Limb (tissue), 2 donors: ENCODE measurements at regions not wholly inside any gene's neighbourhood (a gene's known extent, or its start where the extent isn't known, plus 50 kb on each side); places are given as distances from the start of the nearest gene placed in this dataset.
A peak's percentile ranks its signal among the peaks of the same experiment; 100 is the strongest.
"Not testable (repeated sequence)": the region's sequence is repeated elsewhere in the genome, so short reads cannot be mapped to it uniquely, and the experiment has no call there.

Source experiments
- DNase-seq, 2 donors: peaks; one replicate each; pipeline ENCODE4 v3.0.0-alpha.2; 2016; ENCODE audit errors: extremely low spot score in 2 of 2

- DNase-seq = no peak
Observed at GRCh38 chr4:33711826-33712225, 2532.5 kb downstream of the ARAP2 start.

- DNase-seq = no peak
Observed at GRCh38 chr4:33714971-33715370, 2529.3 kb downstream of the ARAP2 start.

- DNase-seq = no peak
Observed at GRCh38 chr4:33715841-33716395, 2528.4 kb downstream of the ARAP2 start.

GRCh38 chr4:33722254-33722653, 2522.1 kb downstream of the ARAP2 start:
- DNase-seq = no peak

- peak in 1 of 2 donors; percentile 6 for DNase-seq
Observed at GRCh38 chr4:33722800-33723516, 2521.4 kb downstream of the ARAP2 start.

GRCh38 chr4:33724685-33725084, 2519.6 kb downstream of the ARAP2 start:
- DNase-seq = no peak

GRCh38 chr4:33725861-33726260, 2518.5 kb downstream of the ARAP2 start:
- DNase-seq = no peak

GRCh38 chr4:33737726-33738125, 2506.6 kb downstream of the ARAP2 start:
- DNase-seq = no peak

GRCh38 chr4:33739884-33740632, 2504.3 kb downstream of the ARAP2 start:
- DNase-seq = no peak

GRCh38 chr4:33740871-33741270, 2503.4 kb downstream of the ARAP2 start:
- DNase-seq = not testable (repeated sequence)

GRCh38 chr4:33746979-33747378, 2497.3 kb downstream of the ARAP2 start:
- no peak for DNase-seq

GRCh38 chr4:33751050-33751449, 2493.3 kb downstream of the ARAP2 start:
- no peak for DNase-seq

GRCh38 chr4:33772582-33772981, 2471.7 kb downstream of the ARAP2 start:
- DNase-seq = no peak

GRCh38 chr4:33780952-33781791, 2463.1 kb downstream of the ARAP2 start:
- DNase-seq = no peak

- DNase-seq = no peak
Observed at GRCh38 chr4:33785843-33786242, 2458.5 kb downstream of the ARAP2 start.

GRCh38 chr4:33802578-33802977, 2441.7 kb downstream of the ARAP2 start:
- DNase-seq = no peak

- no peak for DNase-seq
Observed at GRCh38 chr4:33825685-33826084, 2418.6 kb downstream of the ARAP2 start.

GRCh38 chr4:33829356-33829755, 2415.0 kb downstream of the ARAP2 start:
- DNase-seq = not testable (repeated sequence)

GRCh38 chr4:33831442-33832066, 2412.8 kb downstream of the ARAP2 start:
- DNase-seq = no peak

- not testable (repeated sequence) for DNase-seq
Observed at GRCh38 chr4:33835764-33836163, 2408.6 kb downstream of the ARAP2 start.
